D721Med (cell line): ENCODE measurements at regions not wholly inside any gene's neighbourhood (a gene's known extent, or its start where the extent isn't known, plus 50 kb on each side); places are given as distances from the start of the nearest gene placed in this dataset.

Experiments used
- DNase-seq: peaks from one replicate; pipeline ENCODE4 v3.0.0; 2011; ENCODE audit warnings: low spot score; ENCODE audit not compliant: insufficient read length
- FAIRE-seq: peaks from 2 replicates; lab custom pipeline; 2011; peaks lifted over from hg19 to GRCh38; lab: Jason Lieb, UNC
- CTCF ChIP-seq: IDR thresholded peaks from 2 replicates; pipeline ENCODE4 v1.5.1; 2012; ENCODE audit warnings: mild to moderate bottlenecking, control low read depth; ENCODE audit not compliant: insufficient read depth; ENCODE audit errors: missing control alignments

GRCh38 chr6:14692208-14692607 is 553.7 kb upstream of the JARID2 start:
- TF ChIP-seq CTCF = no peak
- no peak for DNase-seq
- FAIRE-seq = no peak

- TF ChIP-seq CTCF = no peak
- FAIRE-seq = no peak
- DNase-seq = no peak
These were observed 552.3 kb upstream of the JARID2 start for GRCh38 chr6:14693301-14694192.

DNA sequence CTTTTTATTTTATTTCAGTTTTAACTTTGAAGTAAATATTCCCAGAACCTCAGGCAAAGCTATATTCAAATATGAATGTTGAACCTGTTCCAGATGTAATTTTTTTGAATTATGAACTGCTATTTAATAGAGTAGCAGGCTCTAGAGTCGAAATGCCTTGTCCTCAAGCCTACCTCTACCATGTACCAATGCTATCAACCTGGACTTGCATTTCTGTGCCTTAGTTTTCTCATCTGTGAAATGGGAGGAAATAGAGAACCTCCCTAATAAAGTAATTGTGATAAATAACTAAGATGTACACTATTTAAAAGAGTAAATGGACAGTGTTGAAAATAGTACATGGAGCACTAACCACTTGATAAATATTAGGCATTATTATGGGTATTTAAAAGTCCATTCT is 551.6 kb upstream of the JARID2 start:
- FAIRE-seq (no peak), DNase-seq (no peak)
- TF ChIP-seq CTCF = no peak

DNA sequence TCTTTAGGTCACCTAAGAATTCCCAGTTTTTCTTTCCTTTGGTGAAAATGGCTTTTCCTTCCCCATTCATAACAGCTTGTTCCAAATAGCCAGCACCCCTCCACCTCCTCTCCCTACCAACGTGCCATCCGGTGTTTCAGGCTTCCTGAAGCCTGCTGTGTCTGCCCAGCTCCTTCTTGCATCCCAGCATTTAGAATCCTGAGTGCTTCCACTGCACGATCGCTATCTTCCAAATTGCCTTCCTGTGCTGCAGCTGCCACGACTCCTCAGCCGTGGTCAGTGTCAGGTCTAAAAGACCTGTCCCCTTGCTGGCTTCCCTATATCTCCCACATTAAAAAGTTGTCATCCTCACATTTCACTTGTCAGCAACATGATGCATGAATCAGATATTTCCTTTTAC is 550.3 kb upstream of the JARID2 start:
- no peak for FAIRE-seq
- no peak for DNase-seq
- TF ChIP-seq CTCF = no peak

DNA sequence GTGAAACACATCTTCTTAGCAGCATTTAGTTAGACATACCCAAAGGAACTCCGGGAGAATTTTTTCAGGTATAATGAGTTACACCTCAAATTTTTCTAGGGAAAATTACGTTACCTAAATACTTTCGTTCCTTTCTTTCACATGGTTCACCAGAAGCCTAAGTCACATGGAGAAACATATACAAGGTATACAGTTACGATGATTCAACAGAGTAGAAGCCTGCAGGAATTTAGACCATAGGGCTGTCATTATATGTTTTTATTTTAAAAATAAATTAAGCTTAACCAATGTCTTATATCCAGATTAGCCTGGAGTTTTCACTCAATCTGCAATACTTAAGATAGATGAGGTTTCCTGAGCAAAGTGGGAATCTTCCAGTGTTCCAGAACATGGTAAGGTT is 549.5 kb upstream of the JARID2 start:
- no peak for TF ChIP-seq CTCF
- no peak for DNase-seq
- no peak for FAIRE-seq

DNA sequence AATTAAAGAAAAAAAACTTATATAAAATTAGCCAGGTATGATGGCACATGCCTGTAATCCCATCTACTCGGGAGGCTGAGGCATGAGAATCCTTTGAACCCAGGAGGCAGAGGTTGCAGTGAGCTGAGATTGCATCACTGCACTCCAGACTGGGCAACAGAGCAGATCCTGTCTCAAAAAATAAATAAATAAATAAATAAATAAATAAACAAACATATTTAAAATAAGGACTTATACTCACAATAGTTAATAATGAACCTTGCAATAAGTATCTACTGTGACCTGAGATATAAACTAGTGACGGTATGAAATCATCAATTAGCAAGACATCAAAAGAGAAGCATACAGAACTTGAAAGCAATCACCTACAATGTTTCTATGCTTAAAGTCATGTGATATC is 548.4 kb upstream of the JARID2 start:
- TF ChIP-seq CTCF = no peak

DNA sequence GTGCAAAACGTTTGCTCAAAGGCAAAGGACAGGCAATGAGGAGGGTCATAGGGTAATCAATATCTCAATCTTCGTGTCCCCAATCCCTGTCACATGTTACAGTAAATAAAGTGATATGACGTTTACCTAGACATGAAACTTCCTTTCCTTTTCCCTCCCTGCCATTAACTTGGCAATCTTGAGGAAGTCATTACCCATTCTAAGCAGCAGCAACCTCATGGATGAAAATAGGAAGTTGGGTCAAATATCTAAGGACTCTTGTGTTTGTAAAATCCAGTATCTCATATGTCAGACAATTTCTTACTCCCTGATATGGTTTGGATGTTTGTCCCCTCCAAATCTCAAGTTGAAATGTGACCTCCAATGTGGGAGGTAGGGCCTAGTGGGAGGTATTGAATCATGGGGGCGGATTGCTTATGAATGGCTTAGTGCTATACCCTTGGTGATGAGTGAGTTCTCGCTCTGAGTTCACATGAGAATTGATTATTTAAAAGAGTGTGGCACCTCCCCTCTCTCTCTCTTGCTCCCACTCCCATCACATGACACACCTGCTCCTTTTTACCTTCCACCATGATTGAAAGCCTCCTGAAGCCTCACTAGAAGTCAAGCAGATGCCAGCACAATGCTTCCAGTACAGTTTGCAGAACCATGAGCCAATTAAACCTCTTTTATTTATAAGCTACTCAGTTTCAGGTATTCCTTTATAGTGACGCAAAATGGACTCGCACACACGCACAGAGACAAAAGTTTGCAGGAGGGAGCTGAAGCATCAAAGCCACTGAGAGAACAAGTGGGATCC is 545.9 kb upstream of the JARID2 start:
- DNase-seq (no peak), FAIRE-seq (no peak)
- TF ChIP-seq CTCF = no peak

More for the DNA sequence above, 548.4 kb upstream of the JARID2 start:
- FAIRE-seq (no peak), DNase-seq (no peak)
